Vagina (tissue), 2 donors: ENCODE measurements at regions not wholly inside any gene's neighbourhood (a gene's known extent, or its start where the extent isn't known, plus 50 kb on each side); places are given as distances from the start of the nearest gene placed in this dataset.

Experiments
- DNase-seq, 2 donors: peaks; one replicate each; pipeline ENCODE4 v3.0.0-alpha.2; 2017; ENCODE audit errors: extremely low spot score in 2 of 2
- H3K27ac ChIP-seq: fragments of 200-600 bp; sonication (generic); one replicate; pipeline ENCODE4 v1.5.1; 2019
- H3K27me3 ChIP-seq: fragments of 200-600 bp; sonication (generic); one replicate; pipeline ENCODE4 v1.5.1; 2019
- H3K36me3 ChIP-seq, 2 donors: fragments of 200-600 bp; sonication (generic); one replicate each; pipeline ENCODE4 v1.5.1; 2017 to 2019
- H3K4me1 ChIP-seq: fragments of 200-600 bp; sonication (generic); one replicate; pipeline ENCODE4 v1.5.1; 2019
- H3K4me3 ChIP-seq, 2 donors: fragments of 200-600 bp; sonication (generic); 1 replicate in 1 of 2; 2 replicates in 1 of 2; pipeline ENCODE4 v1.5.1; 2016 to 2019
- H3K9me3 ChIP-seq: fragments of 200-600 bp; sonication (generic); one replicate; pipeline ENCODE4 v1.5.1; 2019
- CTCF ChIP-seq, 3 experiments: fragments of 450-650 bp in 2 of 3; fragments of 200-600 bp in 1 of 3; sonication (generic) in 1 of 3; IDR thresholded peaks; one replicate each; pipeline ENCODE4 v1.5.1; 2017 to 2019; ENCODE audit warnings: antibody characterized with exemption in 3 of 3, mild to moderate bottlenecking in 2 of 3, moderate library complexity in 2 of 3
- POLR2A ChIP-seq, 2 donors: fragments of 450-650 bp; IDR thresholded peaks; one replicate each; pipeline ENCODE4 v1.6.1; 2017; ENCODE audit warnings: antibody characterized with exemption in 2 of 2, mild to moderate bottlenecking in 2 of 2, moderate library complexity in 2 of 2
- POLR2AphosphoS5 ChIP-seq, 2 donors: sonication (generic); formaldehyde crosslinking; IDR thresholded peaks; one replicate each; pipeline ENCODE4 v1.9.0; 2017; ENCODE audit warnings: antibody characterized with exemption in 2 of 2, mild to moderate bottlenecking in 2 of 2, low read depth in 1 of 2; ENCODE audit not compliant: insufficient read depth in 1 of 2
- intact Hi-C: fragments of 100-400 bp; cut with DNase I; formaldehyde crosslinking; loops from one replicate; pipeline ENCODE4 v1.15.1; 2023

- H3K27me3 ChIP-seq: no peaks in the 10 kb centered on the region
- no peak overlapping the region for H3K4me3 ChIP-seq
- DNase-seq: no peak
- intact Hi-C loops: no loop called here
- H3K27ac ChIP-seq: no peak overlapping the region
- no peaks in the 10 kb centered on the region for H3K4me1 ChIP-seq
- TF ChIP-seq CTCF (IDR thresholded peaks at IDR 0.05): no peak
- TF ChIP-seq POLR2A (IDR thresholded peaks at IDR 0.05): no peak
- TF ChIP-seq POLR2AphosphoS5 (IDR thresholded peaks at IDR 0.05; ENCODE audit: insufficient read depth in 1 of 2, low read depth in 1 of 2): no peak
- no peaks in the 10 kb centered on the region for H3K9me3 ChIP-seq
- no peaks in the 10 kb centered on the region for H3K36me3 ChIP-seq
Observed at GRCh38 chr13:21823416-21823815, 152.5 kb downstream of the FGF9 start.

GRCh38 chr13:21823949-21824348, 153.1 kb downstream of the FGF9 start:
- H3K27ac ChIP-seq: no peak overlapping the region
- no peaks in the 10 kb centered on the region for H3K9me3 ChIP-seq
- H3K27me3 ChIP-seq: no peaks in the 10 kb centered on the region
- H3K4me3 ChIP-seq: no peak overlapping the region
- H3K4me1 ChIP-seq: no peaks in the 10 kb centered on the region
- TF ChIP-seq POLR2AphosphoS5 (IDR thresholded peaks at IDR 0.05; ENCODE audit: insufficient read depth in 1 of 2, low read depth in 1 of 2) (no peak), CTCF (IDR thresholded peaks at IDR 0.05) (no peak), POLR2A (IDR thresholded peaks at IDR 0.05) (no peak)
- H3K36me3 ChIP-seq: no peaks in the 10 kb centered on the region
- intact Hi-C loops: no loop called here
- DNase-seq: no peak

DNA sequence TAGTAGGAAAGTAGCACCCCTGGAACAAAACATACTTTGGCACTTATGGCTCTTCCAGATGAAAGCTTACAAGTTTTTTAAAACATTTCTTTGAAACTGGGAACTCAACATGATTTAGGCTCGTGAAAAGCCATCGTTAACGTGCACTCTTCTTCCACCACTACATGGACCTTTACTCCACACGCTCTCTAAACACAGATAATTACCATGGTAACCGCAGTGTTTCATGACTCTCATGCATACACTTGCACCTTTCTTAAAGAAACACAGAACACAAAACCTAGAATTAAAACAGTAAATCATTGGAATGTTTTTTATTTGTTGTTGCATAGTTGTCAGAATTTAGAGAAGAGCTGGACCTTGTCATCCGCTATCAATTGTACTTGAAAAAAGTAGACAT, 154.3 kb downstream of the FGF9 start:
- no peak for TF ChIP-seq CTCF (IDR thresholded peaks at IDR 0.05)
- no peak for TF ChIP-seq POLR2AphosphoS5 (IDR thresholded peaks at IDR 0.05; ENCODE audit: insufficient read depth in 1 of 2, low read depth in 1 of 2)
- no peak for TF ChIP-seq POLR2A (IDR thresholded peaks at IDR 0.05)
- H3K9me3 ChIP-seq: no peaks in the 10 kb centered on the region
- no peak overlapping the region for H3K27ac ChIP-seq
- no peak overlapping the region for H3K4me3 ChIP-seq
- H3K36me3 ChIP-seq: no peaks in the 10 kb centered on the region
- no peaks in the 10 kb centered on the region for H3K4me1 ChIP-seq
- DNase-seq: no peak
- intact Hi-C loops: no loop called here
- no peaks in the 10 kb centered on the region for H3K27me3 ChIP-seq

DNA sequence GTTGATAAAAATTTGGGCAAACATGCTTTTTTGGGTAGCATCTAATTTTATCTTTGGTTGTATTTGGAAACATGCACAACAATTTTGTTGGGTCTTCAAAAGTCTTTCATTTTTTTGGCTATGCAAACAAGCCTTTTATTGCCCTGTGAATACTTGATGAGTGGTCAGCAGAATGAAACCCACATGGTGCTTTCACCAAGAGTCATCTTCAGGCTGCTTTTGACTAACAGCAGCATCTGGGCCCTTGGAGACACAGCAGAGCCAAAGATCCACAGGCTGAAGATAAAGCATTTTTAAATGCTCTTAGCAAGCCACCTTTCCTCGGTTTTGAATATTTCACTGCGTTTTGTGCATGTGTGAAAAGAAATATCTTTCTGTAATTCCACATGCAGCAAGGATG, 154.9 kb downstream of the FGF9 start:
- no peak for TF ChIP-seq POLR2A (IDR thresholded peaks at IDR 0.05)
- no peak for TF ChIP-seq CTCF (IDR thresholded peaks at IDR 0.05)
- DNase-seq: no peak
- Histone ChIP-seq H3K27ac (no peak overlapping the region), H3K36me3 (no peaks in the 10 kb centered on the region), H3K27me3 (no peaks in the 10 kb centered on the region), H3K9me3 (no peaks in the 10 kb centered on the region), H3K4me3 (no peak overlapping the region), H3K4me1 (no peaks in the 10 kb centered on the region)
- intact Hi-C loops: no loop called here

DNA sequence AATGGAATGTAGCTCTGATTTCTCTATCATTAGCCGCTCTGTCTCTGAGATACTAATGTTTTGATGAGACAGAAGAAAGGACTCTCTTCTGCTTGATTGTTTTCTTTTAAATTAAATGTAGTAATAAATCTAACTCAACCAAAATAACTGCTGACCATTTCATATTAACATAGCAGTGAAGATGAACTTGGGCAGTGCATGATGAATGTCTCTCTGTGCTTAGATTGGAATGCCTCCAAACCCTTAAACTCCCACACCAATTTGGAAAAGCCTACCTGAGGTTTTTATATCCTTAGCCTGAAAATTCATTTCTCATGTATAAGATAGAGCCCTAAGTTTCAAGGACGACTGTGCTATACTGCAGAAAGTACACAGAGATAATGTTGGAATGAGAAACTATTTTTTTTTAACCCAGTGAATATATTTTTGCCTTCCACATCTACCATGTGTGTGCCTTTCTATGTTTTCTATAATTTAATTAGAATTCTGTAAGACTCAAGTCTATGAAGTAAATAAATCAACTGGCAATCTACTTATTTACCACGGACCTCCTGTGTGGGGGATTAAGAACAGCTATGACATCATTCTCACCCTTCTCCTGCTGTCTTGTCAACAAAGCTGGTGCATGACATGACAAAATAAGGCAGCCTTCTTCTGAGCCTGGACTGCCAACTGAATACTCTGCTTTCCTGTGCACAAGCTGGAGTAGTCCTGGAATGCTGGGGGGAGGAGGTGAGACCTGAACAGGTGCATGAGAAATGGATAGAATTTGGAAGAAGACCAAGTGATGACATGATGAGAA, 155.5 kb downstream of the FGF9 start:
- Histone ChIP-seq H3K36me3 (no peaks in the 10 kb centered on the region), H3K27ac (no peak overlapping the region), H3K9me3 (no peaks in the 10 kb centered on the region), H3K27me3 (no peaks in the 10 kb centered on the region), H3K4me1 (no peaks in the 10 kb centered on the region), H3K4me3 (no peak overlapping the region)
- DNase-seq: no peak
- intact Hi-C loops: no loop called here
- TF ChIP-seq POLR2AphosphoS5 (IDR thresholded peaks at IDR 0.05; ENCODE audit: insufficient read depth in 1 of 2, low read depth in 1 of 2) (no peak), CTCF (IDR thresholded peaks at IDR 0.05) (no peak), POLR2A (IDR thresholded peaks at IDR 0.05) (no peak)
